ENCODE measurements at regions not wholly inside any gene's neighbourhood (a gene's known extent, or its start where the extent isn't known, plus 50 kb on each side); places are given as distances from the start of the nearest gene placed in this dataset.

- TF ChIP-seq EZH2 (IDR thresholded peaks at IDR 0.05; ENCODE audit: insufficient read depth, poor library complexity, severe bottlenecking) (no peak), EZH2phosphoT487 (IDR thresholded peaks at IDR 0.05; ENCODE audit: insufficient read depth, low read depth) (no peak)
Observed at GRCh38 chr9:106500171-106500570, 362.8 kb upstream of the ZNF462 start.
